DND-41 (cell line): ENCODE measurements at regions not wholly inside any gene's neighbourhood (a gene's known extent, or its start where the extent isn't known, plus 50 kb on each side); places are given as distances from the start of the nearest gene placed in this dataset.
"Not testable (repeated sequence)": the region's sequence is repeated elsewhere in the genome, so short reads cannot be mapped to it uniquely, and the experiment has no call there.

Source experiments
- ATAC-seq: fragments of 200-7000 bp; cut with Tn5 transposase; 3 replicates; pipeline ENCODE4 v1.9.1; 2021; ENCODE audit warnings: low read depth; ENCODE audit not compliant: insufficient read depth
- DNase-seq: peaks from one replicate; pipeline ENCODE4 v3.0.0-alpha.2; 2020
- H2AFZ ChIP-seq: 2 replicates; pipeline ENCODE4 v1.6.0; 2012; ENCODE audit warnings: low read depth, low read length
- H3K27ac ChIP-seq: 2 replicates; pipeline ENCODE4 v1.5.1; 2012; ENCODE audit warnings: low read length, inconsistent platforms
- H3K27me3 ChIP-seq: fragments of 200-600 bp; sonication (generic); 2 replicates; pipeline ENCODE4 v1.6.0; 2012; ENCODE audit warnings: low read length, mild to moderate bottlenecking, inconsistent platforms; ENCODE audit not compliant: insufficient read depth, poor library complexity
- H3K36me3 ChIP-seq: 2 replicates; pipeline ENCODE4 v1.5.1; 2012; ENCODE audit warnings: low read length, inconsistent platforms; ENCODE audit not compliant: insufficient read depth
- H3K4me1 ChIP-seq: 2 replicates; pipeline ENCODE4 v1.5.1; 2012; ENCODE audit warnings: mild to moderate bottlenecking, low read length; ENCODE audit not compliant: insufficient read depth
- H3K4me2 ChIP-seq: 2 replicates; pipeline ENCODE4 v1.6.0; 2012; ENCODE audit warnings: mild to moderate bottlenecking, moderate library complexity, low read length, inconsistent platforms; ENCODE audit not compliant: insufficient read depth
- H3K4me3 ChIP-seq, 2 experiments: fragments of 200-600 bp in 1 of 2; shearing (Covaris generic) in 1 of 2; 2 replicates each; pipeline ENCODE4 v1.5.1; 2012 to 2016; ENCODE audit warnings: inconsistent platforms in 2 of 2, low read length in 2 of 2, mild to moderate bottlenecking in 2 of 2, low read depth in 1 of 2, moderate library complexity in 1 of 2
- H3K79me2 ChIP-seq: 2 replicates; pipeline ENCODE4 v1.6.0; 2012; ENCODE audit warnings: low read length, inconsistent platforms; ENCODE audit not compliant: insufficient read depth
- H3K9ac ChIP-seq: 2 replicates; pipeline ENCODE4 v1.6.0; 2012; ENCODE audit warnings: low read depth, mild to moderate bottlenecking, inconsistent platforms, low read length, moderate library complexity
- H3K9me3 ChIP-seq: 2 replicates; pipeline ENCODE4 v1.5.1; 2012; ENCODE audit warnings: low read length, moderate library complexity, mild to moderate bottlenecking, inconsistent platforms; ENCODE audit not compliant: insufficient read depth, severe bottlenecking
- H4K20me1 ChIP-seq: 2 replicates; pipeline ENCODE4 v1.6.0; 2012; ENCODE audit warnings: low read length; ENCODE audit not compliant: insufficient read depth
- CTCF ChIP-seq: IDR thresholded peaks from 2 replicates; pipeline ENCODE4 v1.5.1; 2012; ENCODE audit warnings: borderline replicate concordance, low read length, moderate library complexity, mild to moderate bottlenecking; ENCODE audit not compliant: poor library complexity, severe bottlenecking; ENCODE audit errors: extremely low read depth
- EZH2 ChIP-seq: IDR thresholded peaks from 3 replicates; pipeline ENCODE4 v1.6.1; 2012; ENCODE audit warnings: borderline replicate concordance, low read depth, mild to moderate bottlenecking, moderate library complexity, low read length, inconsistent platforms; ENCODE audit not compliant: severe bottlenecking

- H4K20me1 ChIP-seq: no peaks in the 10 kb centered on the region
- TF ChIP-seq CTCF: no peak
- TF ChIP-seq EZH2: no peak
- no peak overlapping the region for H3K4me2 ChIP-seq
- H2AFZ ChIP-seq: no peak overlapping the region
- H3K27me3 ChIP-seq: no peaks in the 10 kb centered on the region
- DNase-seq (no peak), ATAC-seq (no peak)
- H3K27ac ChIP-seq: no peak overlapping the region
- no peak overlapping the region for H3K4me3 ChIP-seq
- H3K79me2 ChIP-seq: no peaks in the 10 kb centered on the region
- no peaks in the 10 kb centered on the region for H3K9me3 ChIP-seq
- no peaks in the 10 kb centered on the region for H3K4me1 ChIP-seq
- no peak overlapping the region for H3K9ac ChIP-seq
- no peaks in the 10 kb centered on the region for H3K36me3 ChIP-seq
Observed at GRCh38 chr14:30020271-30020670, 92.6 kb upstream of the PRKD1 start.

- DNase-seq: no peak
- Histone ChIP-seq H3K36me3 (no peaks in the 10 kb centered on the region), H3K9me3 (no peaks in the 10 kb centered on the region), H3K27me3 (no peaks in the 10 kb centered on the region), H3K9ac (no peak overlapping the region), H2AFZ (no peak overlapping the region), H3K4me2 (no peak overlapping the region), H4K20me1 (no peaks in the 10 kb centered on the region), H3K4me3 (no peak overlapping the region), H3K79me2 (no peaks in the 10 kb centered on the region), H3K4me1 (no peaks in the 10 kb centered on the region), H3K27ac (no peak overlapping the region)
- no peak for ATAC-seq
- TF ChIP-seq CTCF: no peak
- no peak for TF ChIP-seq EZH2
Observed at GRCh38 chr14:30020687-30021086, 93.0 kb upstream of the PRKD1 start.

GRCh38 chr14:30023350-30023749 lies 95.7 kb upstream of the PRKD1 start:
- not testable (repeated sequence) for H3K4me3 ChIP-seq, H3K27me3 ChIP-seq, H3K9me3 ChIP-seq, H3K4me1 ChIP-seq, H3K9ac ChIP-seq, H3K27ac ChIP-seq, ATAC-seq, H2AFZ ChIP-seq, H4K20me1 ChIP-seq, H3K36me3 ChIP-seq, DNase-seq, H3K4me2 ChIP-seq, H3K79me2 ChIP-seq

GRCh38 chr14:30034152-30034551 lies 106.5 kb upstream of the PRKD1 start:
- H3K9ac ChIP-seq: no peak overlapping the region
- ATAC-seq: no peak
- no peaks in the 10 kb centered on the region for H3K9me3 ChIP-seq
- no peaks in the 10 kb centered on the region for H3K4me1 ChIP-seq
- no peaks in the 10 kb centered on the region for H4K20me1 ChIP-seq
- H3K4me2 ChIP-seq: no peak overlapping the region
- no peak overlapping the region for H3K27ac ChIP-seq
- no peak overlapping the region for H3K4me3 ChIP-seq
- no peak for DNase-seq
- H3K79me2 ChIP-seq: no peaks in the 10 kb centered on the region
- H3K27me3 ChIP-seq: no peaks in the 10 kb centered on the region
- TF ChIP-seq CTCF: no peak
- no peak for TF ChIP-seq EZH2
- no peaks in the 10 kb centered on the region for H3K36me3 ChIP-seq
- no peak overlapping the region for H2AFZ ChIP-seq
